ENCODE measurements at regions not wholly inside any gene's neighbourhood (a gene's known extent, or its start where the extent isn't known, plus 50 kb on each side); places are given as distances from the start of the nearest gene placed in this dataset.

GRCh38 chr4:23660865-23661264 is 229.0 kb downstream of the PPARGC1A start:
- no peak for DNase-seq

GRCh38 chr4:23654791-23655190 is 235.1 kb downstream of the PPARGC1A start:
- DNase-seq, result no peak

DNA sequence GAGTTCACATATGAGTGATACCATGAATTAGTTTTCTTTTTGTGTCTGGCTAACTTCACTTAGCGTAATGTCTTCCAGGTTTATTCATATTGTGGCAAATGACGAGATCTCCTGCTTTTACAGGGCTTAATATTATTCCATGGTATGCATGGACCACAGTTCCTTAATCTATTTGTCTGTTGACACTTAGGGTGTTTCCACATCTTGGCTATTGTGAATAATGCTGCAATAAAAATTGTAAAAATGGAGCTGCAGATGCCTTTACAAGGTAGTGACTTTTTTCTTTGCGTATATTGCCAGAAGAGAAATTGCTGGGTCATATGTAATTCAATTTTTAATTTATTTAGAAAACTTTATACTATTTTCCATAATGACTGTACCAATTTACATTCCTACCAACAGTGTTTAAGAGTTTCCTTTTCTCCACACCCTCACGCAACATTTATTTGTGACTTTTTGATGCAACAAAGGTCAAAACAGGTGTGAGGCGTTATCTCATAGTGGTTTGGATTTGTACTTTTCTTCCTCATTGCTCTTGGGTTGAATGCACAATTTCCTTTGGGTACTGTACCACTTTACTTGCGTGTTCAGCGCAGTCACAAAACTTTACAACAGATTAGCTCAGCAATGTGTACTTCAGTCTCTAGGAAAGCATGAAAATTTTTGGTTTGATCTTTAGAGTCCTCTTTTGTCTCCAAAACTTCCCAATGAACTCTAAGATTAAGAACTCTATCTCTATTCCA is 240.8 kb downstream of the PPARGC1A start:
- DNase-seq, result no peak

DNA sequence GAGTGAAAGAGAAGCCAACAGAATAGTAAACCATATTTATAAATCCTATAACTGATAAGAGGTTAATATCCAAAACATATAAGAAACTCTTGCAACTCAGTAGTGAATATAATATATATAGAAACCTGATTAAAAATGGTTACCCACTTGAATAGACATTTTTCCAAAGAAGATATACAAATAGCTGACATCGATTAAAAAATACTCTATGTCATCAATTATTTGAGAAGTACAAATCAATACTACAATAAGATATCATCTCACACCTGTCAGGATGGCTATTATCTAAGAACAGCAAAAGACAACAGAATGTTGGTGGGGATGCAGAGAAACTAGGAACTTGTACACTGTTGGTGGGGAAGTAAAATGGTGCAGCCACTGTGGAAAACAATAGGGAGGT is 254.4 kb downstream of the PPARGC1A start:
- DNase-seq, result no peak

GRCh38 chr4:23631255-23631950 is 258.4 kb downstream of the PPARGC1A start:
- no peak for DNase-seq

DNA sequence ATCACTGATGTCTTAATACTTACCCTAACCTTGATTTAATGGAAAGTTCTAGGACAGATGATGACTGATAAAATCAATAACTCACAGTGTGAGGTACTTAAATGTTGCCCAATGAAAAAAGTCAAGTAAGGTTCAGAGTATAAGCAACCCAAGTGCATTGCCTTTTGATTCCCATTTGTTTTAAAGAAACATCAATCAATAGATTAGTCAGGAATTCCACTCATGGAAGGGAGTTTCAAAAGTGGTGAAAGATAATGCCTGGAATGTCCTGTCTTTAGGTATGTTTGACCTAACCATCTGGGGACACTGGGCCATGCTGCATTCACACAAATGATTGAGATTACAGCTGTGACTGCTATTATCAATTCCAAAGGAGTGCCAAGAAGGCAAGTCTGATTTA is 259.7 kb downstream of the PPARGC1A start:
- DNase-seq, result no peak

DNA sequence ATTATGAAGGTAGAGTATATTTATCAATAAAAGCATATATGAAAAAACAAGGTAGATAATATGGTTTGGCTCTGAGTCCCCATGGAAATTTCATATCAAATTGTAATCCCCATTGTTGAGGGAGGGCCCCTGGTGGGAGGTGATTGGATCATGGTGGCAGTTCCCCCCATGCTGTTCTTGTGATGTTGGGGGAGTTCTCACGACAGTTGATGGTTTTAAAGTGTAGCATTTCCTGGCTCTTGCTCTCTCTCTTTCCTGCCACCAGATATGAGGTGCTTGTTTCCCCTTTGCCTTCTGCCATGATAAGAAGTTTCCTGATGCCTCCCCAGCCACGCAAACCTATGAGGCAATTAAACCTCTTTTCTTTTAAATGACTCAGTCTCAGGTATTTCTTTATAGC is 260.4 kb downstream of the PPARGC1A start:
- DNase-seq, result no peak

GRCh38 chr4:23614284-23614892 is 275.5 kb downstream of the PPARGC1A start:
- DNase-seq, result no peak

DNA sequence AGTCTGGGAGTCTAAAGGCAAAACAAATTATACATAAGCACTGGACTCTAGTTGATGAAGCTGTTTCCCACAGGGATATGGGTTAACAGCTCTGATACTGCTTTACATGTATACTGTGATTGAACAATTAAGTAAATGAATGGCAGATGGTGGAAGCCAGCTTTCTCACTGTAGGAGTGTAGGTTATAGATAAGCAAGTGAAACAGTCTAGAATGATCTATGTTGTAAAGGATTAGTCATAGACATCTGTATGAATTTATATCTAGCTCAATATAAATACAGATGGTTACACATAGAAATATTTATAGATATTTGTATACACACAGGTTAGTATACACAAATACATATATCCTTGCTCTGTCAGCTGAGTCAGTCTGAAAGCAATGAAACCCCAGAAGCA is 276.1 kb downstream of the PPARGC1A start:
- DNase-seq, result no peak

- no peak for DNase-seq
Measured at GRCh38 chr4:23602720-23603119, 287.1 kb downstream of the PPARGC1A start.

- DNase-seq, result no peak
Measured at GRCh38 chr4:23594125-23594524, 295.7 kb downstream of the PPARGC1A start.

- no peak for DNase-seq
Measured at GRCh38 chr4:23590431-23590830, 299.4 kb downstream of the PPARGC1A start.

DNA sequence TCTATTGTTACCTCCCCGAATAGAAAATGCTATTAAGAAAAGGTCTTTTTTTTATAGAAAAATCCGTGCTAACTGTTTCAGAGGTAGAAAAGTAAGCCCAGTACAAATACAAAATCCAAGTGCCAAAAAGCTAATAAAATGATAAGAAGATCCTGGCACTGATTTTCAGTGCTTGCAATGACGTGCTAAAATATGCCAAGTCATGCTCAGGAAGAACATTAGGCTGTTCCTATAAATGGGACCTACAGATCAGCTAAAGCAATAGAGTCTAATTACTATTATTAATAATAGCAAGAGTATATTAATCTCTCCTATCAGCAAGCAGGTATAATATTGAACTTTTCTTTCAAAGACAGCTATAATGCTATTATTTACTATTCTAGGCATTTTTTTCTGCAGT is 305.8 kb downstream of the PPARGC1A start:
- DNase-seq, result no peak

DNA sequence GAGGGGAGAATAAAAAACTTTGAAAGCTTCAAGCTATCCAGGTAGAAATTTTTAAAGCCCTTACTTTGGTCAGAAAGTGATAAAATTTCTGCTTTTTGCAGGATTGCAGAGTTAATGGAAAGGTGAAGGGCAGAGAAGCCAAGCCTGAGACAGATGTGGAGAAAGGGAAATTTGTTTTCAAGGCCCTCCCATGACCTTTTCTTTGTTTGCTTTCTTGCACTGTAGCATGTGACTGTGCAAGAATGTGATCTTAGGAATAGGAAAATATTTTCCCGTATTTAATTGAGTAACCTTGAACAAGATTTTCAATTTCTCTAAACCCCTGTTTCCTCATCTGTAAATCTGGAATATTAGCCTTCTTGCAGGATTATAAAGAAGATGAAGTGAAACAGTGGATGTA is 307.2 kb downstream of the PPARGC1A start:
- no peak for DNase-seq

- DNase-seq, result no peak
Measured at GRCh38 chr4:23579166-23579565, 310.7 kb downstream of the PPARGC1A start.

GRCh38 chr4:23577398-23577797 is 312.4 kb downstream of the PPARGC1A start:
- no peak for DNase-seq

- no peak for DNase-seq
Measured at GRCh38 chr4:23572382-23572781, 317.5 kb downstream of the PPARGC1A start.

- no peak for DNase-seq
Measured at GRCh38 chr4:23567338-23567737, 322.5 kb downstream of the PPARGC1A start.

DNA sequence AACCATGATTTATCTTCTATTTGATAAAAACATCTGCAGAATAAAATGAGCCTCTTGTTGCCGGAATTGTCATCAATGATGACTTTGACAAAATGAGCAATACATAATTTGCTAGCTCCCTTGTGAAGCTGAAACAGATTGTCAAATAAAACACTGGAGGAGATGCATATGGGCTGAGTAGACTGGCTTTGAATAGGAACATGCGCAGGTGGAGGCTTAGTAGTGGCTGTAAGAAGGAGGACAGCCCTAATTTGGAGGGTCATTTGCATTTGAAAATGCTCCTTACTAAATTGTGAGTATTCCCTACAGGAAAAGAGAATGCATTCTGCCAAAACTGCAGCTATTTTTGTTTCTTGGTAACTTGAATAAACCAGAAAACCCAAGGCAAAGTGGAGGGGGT is 329.1 kb downstream of the PPARGC1A start:
- no peak for DNase-seq

- no peak for DNase-seq
Measured at GRCh38 chr4:23558101-23558500, 331.7 kb downstream of the PPARGC1A start.

- DNase-seq, result no peak
Measured at GRCh38 chr4:23547601-23548000, 342.2 kb downstream of the PPARGC1A start.

DNA sequence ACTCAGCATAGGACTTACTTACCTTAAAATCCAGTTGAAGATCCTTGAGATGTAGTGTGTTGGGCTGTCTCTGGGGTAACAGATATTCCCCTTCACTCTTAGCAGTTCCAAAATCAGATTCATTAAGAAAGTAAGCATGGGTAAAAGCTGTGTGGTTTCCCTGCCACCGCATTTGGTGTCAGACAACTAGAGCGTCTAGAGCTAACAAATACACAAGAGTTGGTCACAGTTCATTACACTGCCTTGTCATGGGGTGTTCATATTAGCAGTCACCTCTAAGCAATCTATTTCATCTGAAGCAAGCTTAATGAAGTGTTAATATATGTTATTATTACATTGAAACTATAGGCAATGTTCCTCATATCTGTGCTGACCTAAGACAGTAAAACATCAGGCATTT is 342.8 kb downstream of the PPARGC1A start:
- DNase-seq, result no peak

DNA sequence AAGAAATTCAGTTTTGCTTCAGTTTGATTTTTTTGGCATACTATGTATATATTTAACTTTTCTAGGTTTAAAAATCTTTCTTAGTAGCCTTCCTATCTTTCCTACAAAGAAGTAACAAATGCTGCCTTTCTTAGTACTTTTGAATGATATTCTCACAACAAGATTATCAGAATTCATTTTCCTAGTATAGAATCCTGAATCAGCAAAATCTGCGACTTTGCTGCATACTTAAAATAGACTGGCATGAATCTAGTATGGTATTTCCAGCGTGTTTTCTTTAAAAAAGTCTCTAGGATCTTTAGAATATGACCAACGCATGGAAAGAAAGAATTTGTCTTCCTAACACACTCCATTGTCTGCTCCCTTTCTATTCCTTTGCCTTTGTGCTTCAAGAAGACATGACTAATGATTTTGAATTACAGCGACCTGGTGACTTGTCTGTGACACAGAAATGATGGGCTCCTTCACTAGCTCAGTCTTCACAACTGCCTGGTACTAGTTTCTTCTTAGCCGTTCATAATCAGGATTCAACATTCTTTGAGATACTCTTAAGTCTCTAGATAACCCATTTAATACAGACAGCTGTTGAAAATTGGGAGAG is 349.8 kb downstream of the PPARGC1A start:
- DNase-seq, result no peak

All from occipital lobe (tissue), 1 donor.